Duodenal mucosa (tissue), 2 donors: ENCODE measurements at regions not wholly inside any gene's neighbourhood (a gene's known extent, or its start where the extent isn't known, plus 50 kb on each side); places are given as distances from the start of the nearest gene placed in this dataset.
"Not testable (repeated sequence)": the region's sequence is repeated elsewhere in the genome, so short reads cannot be mapped to it uniquely, and the experiment has no call there.

Experiments
- H3K27ac ChIP-seq: one replicate; pipeline ENCODE4 v1.7.0; 2013; ENCODE audit warnings: low read depth, low read length
- H3K27me3 ChIP-seq, 2 donors: one replicate each; pipeline ENCODE4 v1.7.0; 2013; ENCODE audit warnings: low read length in 2 of 2, control low read depth in 1 of 2; ENCODE audit not compliant: insufficient read depth in 2 of 2, control insufficient read depth in 1 of 2
- H3K36me3 ChIP-seq, 2 donors: one replicate each; pipeline ENCODE4 v1.7.0; 2013; ENCODE audit warnings: low read length in 2 of 2, control low read depth in 1 of 2; ENCODE audit not compliant: insufficient read depth in 2 of 2, control insufficient read depth in 1 of 2
- H3K4me1 ChIP-seq, 2 donors: one replicate each; pipeline ENCODE4 v1.7.0; 2013; ENCODE audit warnings: low read length in 2 of 2, control low read depth in 1 of 2; ENCODE audit not compliant: insufficient read depth in 2 of 2, control insufficient read depth in 1 of 2
- H3K4me3 ChIP-seq, 2 donors: one replicate each; pipeline ENCODE4 v1.7.0; 2013; ENCODE audit warnings: low read length in 2 of 2, low read depth in 1 of 2
- H3K9ac ChIP-seq, 2 donors: one replicate each; pipeline ENCODE4 v1.7.0; 2013; ENCODE audit warnings: low read length in 2 of 2, low read depth in 1 of 2
- H3K9me3 ChIP-seq, 2 donors: one replicate each; pipeline ENCODE4 v1.7.0; 2013; ENCODE audit warnings: low read length in 2 of 2, control low read depth in 1 of 2; ENCODE audit not compliant: control insufficient read depth in 1 of 2

GRCh38 chr1:57594002-57594401, 170.1 kb upstream of the DAB1 start:
- no peaks in the 10 kb centered on the region for H3K9me3 ChIP-seq
- peaks cover 0 to 9% of the 10 kb centered on the region in 2 donors for H3K4me1 ChIP-seq
- no peak overlapping the region for H3K9ac ChIP-seq
- H3K4me3 ChIP-seq = no peak overlapping the region
- no peaks in the 10 kb centered on the region for H3K27me3 ChIP-seq
- H3K27ac ChIP-seq = no peak overlapping the region
- H3K36me3 ChIP-seq = no peaks in the 10 kb centered on the region

- peaks cover 0 to 5% of the 10 kb centered on the region in 2 donors for H3K4me1 ChIP-seq
- no peaks in the 10 kb centered on the region for H3K27me3 ChIP-seq
- no peak overlapping the region for H3K9ac ChIP-seq
- no peaks in the 10 kb centered on the region for H3K36me3 ChIP-seq
- H3K9me3 ChIP-seq = no peaks in the 10 kb centered on the region
- no peak overlapping the region for H3K4me3 ChIP-seq
- no peak overlapping the region for H3K27ac ChIP-seq
These were observed 168.0 kb upstream of the DAB1 start for GRCh38 chr1:57591842-57592241.

GRCh38 chr1:57590978-57591377, 167.1 kb upstream of the DAB1 start:
- Histone ChIP-seq H3K27ac (no peak overlapping the region), H3K4me3 (no peak overlapping the region), H3K9ac (no peak overlapping the region), H3K36me3 (no peaks in the 10 kb centered on the region), H3K9me3 (no peaks in the 10 kb centered on the region), H3K27me3 (no peaks in the 10 kb centered on the region), H3K4me1 (no peaks in the 10 kb centered on the region)

- Histone ChIP-seq H3K9me3 (no peaks in the 10 kb centered on the region), H3K4me3 (no peak overlapping the region), H3K9ac (no peak overlapping the region), H3K4me1 (no peaks in the 10 kb centered on the region), H3K27me3 (no peaks in the 10 kb centered on the region), H3K36me3 (no peaks in the 10 kb centered on the region), H3K27ac (no peak overlapping the region)
These were observed 163.0 kb upstream of the DAB1 start for GRCh38 chr1:57586842-57587241.

- Histone ChIP-seq H3K36me3 (no peaks in the 10 kb centered on the region), H3K9ac (no peak overlapping the region), H3K27me3 (no peaks in the 10 kb centered on the region), H3K4me3 (no peak overlapping the region), H3K9me3 (no peaks in the 10 kb centered on the region), H3K4me1 (peaks cover 28 to 38% of the 10 kb centered on the region in 2 donors), H3K27ac (no peak overlapping the region)
These were observed 154.8 kb upstream of the DAB1 start for GRCh38 chr1:57578680-57579079.

GRCh38 chr1:57578099-57578498, 154.2 kb upstream of the DAB1 start:
- H3K9me3 ChIP-seq = no peaks in the 10 kb centered on the region
- no peak overlapping the region for H3K27ac ChIP-seq
- H3K27me3 ChIP-seq = no peaks in the 10 kb centered on the region
- H3K36me3 ChIP-seq = no peaks in the 10 kb centered on the region
- H3K9ac ChIP-seq = no peak overlapping the region
- peaks cover 28 to 38% of the 10 kb centered on the region in 2 donors for H3K4me1 ChIP-seq
- H3K4me3 ChIP-seq = no peak overlapping the region

- Histone ChIP-seq H3K27me3 (no peaks in the 10 kb centered on the region), H3K4me3 (no peak overlapping the region), H3K9ac (no peak overlapping the region), H3K4me1 (peaks cover 28 to 38% of the 10 kb centered on the region in 2 donors), H3K9me3 (no peaks in the 10 kb centered on the region), H3K36me3 (no peaks in the 10 kb centered on the region), H3K27ac (no peak overlapping the region)
These were observed 152.9 kb upstream of the DAB1 start for GRCh38 chr1:57576756-57577155.

- Histone ChIP-seq H3K36me3 (no peaks in the 10 kb centered on the region), H3K27me3 (no peaks in the 10 kb centered on the region), H3K4me1 (peaks cover 8 to 17% of the 10 kb centered on the region in 2 donors), H3K9me3 (no peaks in the 10 kb centered on the region), H3K4me3 (no peak overlapping the region), H3K9ac (no peak overlapping the region), H3K27ac (no peak overlapping the region)
These were observed 148.2 kb upstream of the DAB1 start for GRCh38 chr1:57572016-57572415.

GRCh38 chr1:57558066-57558465, 134.2 kb upstream of the DAB1 start:
- H3K36me3 ChIP-seq = not testable (repeated sequence)

GRCh38 chr1:57553666-57554065, 129.8 kb upstream of the DAB1 start:
- Histone ChIP-seq H3K27ac (no peak overlapping the region), H3K9me3 (no peaks in the 10 kb centered on the region), H3K4me3 (no peak overlapping the region), H3K36me3 (no peaks in the 10 kb centered on the region), H3K4me1 (no peaks in the 10 kb centered on the region), H3K9ac (no peak overlapping the region), H3K27me3 (no peaks in the 10 kb centered on the region)

More at GRCh38 chr1:57558066-57558465, 134.2 kb upstream of the DAB1 start:
- H3K4me3 ChIP-seq, H3K9me3 ChIP-seq, H3K4me1 ChIP-seq, H3K9ac ChIP-seq, H3K27me3 ChIP-seq, H3K27ac ChIP-seq: not testable (repeated sequence)

GRCh38 chr1:57551476-57551875, 127.6 kb upstream of the DAB1 start:
- no peaks in the 10 kb centered on the region for H3K36me3 ChIP-seq
- H3K9ac ChIP-seq = no peak overlapping the region
- H3K4me1 ChIP-seq = no peaks in the 10 kb centered on the region
- H3K27me3 ChIP-seq = no peaks in the 10 kb centered on the region
- no peak overlapping the region for H3K27ac ChIP-seq
- no peaks in the 10 kb centered on the region for H3K9me3 ChIP-seq
- no peak overlapping the region for H3K4me3 ChIP-seq
